ENCODE measurements at regions not wholly inside any gene's neighbourhood (a gene's known extent, or its start where the extent isn't known, plus 50 kb on each side); places are given as distances from the start of the nearest gene placed in this dataset.
A peak's percentile ranks its signal among the peaks of the same experiment; 100 is the strongest.
"Not testable (repeated sequence)": the region's sequence is repeated elsewhere in the genome, so short reads cannot be mapped to it uniquely, and the experiment has no call there.

GRCh38 chr21:25155020-25155419, 452.3 kb downstream of the MRPL39 start:
- not testable (repeated sequence) for DNase-seq (ENCODE audit: low read depth, low spot score)

DNA sequence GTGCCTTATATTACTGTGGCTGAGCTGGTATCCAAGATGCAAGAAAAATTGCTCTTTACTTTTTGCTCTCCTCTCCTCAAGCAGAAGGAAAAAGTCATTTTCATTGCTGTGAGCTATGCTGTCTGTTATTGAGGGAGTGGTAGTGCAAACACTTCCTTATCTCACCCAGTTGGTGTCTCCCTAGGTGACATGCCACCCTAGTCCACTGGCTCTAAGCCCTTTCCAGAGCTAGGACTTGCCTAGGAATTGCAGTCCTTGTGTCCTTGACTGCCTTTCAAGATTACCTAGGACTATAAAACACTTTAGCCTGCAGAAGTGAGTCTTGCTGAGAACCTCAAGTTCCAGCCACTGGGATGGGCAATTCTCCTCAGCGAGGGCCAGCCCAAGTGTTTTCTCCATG, 458.3 kb downstream of the MRPL39 start:
- no peak for DNase-seq (ENCODE audit: low read depth, low spot score)

DNA sequence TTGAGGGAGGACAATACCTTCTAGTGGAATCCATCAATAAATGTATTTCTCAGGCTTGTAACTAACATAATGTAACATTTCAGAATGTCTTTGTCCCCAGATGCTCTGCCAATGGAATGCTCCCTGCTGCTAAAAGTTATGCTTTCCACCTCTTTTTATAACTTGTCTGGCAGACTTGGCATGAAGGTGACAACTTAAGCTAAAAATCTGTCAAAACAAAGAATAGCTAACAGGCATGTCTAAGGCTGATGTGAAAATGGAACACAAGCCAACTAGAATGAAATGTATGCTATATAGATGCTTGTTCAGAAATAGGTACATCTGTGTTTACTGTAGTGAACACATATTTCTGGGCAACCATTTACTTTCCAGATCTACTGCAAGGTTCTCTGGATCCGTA, 467.9 kb downstream of the MRPL39 start:
- DNase-seq (ENCODE audit: low read depth, low spot score): peak; percentile 20

GRCh38 chr21:25133939-25134338, 473.3 kb downstream of the MRPL39 start:
- peak; percentile 57 for DNase-seq (ENCODE audit: low read depth, low spot score)

- no peak for DNase-seq (ENCODE audit: low read depth, low spot score)
Measured at GRCh38 chr21:25127811-25128210, 479.5 kb downstream of the MRPL39 start.

- DNase-seq (ENCODE audit: low read depth, low spot score): no peak
Measured at GRCh38 chr21:25127007-25127406, 480.3 kb downstream of the MRPL39 start.

DNA sequence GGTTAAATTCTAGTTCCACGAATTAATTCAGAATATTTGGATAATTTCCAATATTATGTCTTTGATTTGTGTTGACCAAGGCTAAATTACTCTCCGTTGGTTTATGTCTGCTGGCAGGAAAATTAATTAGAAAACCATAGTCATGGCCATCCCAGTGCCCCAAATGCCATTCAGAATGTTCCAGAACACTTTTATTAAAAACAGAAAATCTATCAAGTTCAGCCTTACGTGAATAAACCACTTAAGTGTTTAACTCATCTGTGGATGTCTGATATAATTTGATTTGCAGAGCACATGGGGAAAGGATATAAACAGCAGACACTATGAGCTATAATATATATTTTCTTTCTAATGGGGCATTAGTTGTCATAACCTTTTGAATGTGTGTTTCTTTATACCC, 480.7 kb downstream of the MRPL39 start:
- DNase-seq (ENCODE audit: low read depth, low spot score): no peak

DNA sequence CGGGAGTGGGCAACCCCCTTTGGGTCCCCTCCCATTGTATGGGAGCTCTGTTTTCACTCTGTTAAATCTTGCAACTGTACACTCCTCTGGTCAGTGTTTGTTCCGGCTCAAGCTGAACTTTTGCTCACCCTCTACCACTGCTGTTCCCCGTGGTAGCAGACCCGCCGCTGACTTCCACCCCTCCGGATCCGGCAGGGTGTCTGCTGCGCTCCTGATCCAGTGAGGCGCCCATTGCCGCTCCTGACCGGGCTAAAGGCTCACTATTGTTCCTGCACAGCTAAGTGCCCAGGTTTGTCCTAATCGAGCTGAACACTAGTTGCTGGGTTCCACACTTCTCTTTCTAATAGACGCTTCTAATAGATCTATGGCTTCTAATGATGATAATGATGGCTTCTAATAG, 488.6 kb downstream of the MRPL39 start:
- no peak for DNase-seq (ENCODE audit: low read depth, low spot score)

DNA sequence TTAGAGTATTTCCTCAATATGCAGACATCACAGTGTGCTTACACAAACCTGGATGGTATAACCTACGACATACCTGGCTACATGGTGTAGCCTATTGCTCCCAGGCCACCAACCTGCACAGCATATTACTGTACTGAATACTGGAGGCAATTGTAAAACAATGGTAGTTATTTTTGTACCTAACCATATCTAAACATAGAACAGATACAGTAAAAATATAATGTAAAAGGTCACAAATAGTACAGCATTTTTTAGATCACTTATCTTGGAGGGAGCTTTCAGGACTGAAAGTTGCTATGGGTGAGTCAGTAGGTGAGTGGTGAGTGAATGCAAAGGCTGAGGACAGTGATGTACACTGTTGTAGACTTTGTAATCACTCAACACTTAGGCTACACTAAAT, 492.3 kb downstream of the MRPL39 start:
- DNase-seq (ENCODE audit: low read depth, low spot score): no peak

- DNase-seq (ENCODE audit: low read depth, low spot score): peak; percentile 89
Measured at GRCh38 chr21:25107708-25108107, 499.6 kb downstream of the MRPL39 start.

DNA sequence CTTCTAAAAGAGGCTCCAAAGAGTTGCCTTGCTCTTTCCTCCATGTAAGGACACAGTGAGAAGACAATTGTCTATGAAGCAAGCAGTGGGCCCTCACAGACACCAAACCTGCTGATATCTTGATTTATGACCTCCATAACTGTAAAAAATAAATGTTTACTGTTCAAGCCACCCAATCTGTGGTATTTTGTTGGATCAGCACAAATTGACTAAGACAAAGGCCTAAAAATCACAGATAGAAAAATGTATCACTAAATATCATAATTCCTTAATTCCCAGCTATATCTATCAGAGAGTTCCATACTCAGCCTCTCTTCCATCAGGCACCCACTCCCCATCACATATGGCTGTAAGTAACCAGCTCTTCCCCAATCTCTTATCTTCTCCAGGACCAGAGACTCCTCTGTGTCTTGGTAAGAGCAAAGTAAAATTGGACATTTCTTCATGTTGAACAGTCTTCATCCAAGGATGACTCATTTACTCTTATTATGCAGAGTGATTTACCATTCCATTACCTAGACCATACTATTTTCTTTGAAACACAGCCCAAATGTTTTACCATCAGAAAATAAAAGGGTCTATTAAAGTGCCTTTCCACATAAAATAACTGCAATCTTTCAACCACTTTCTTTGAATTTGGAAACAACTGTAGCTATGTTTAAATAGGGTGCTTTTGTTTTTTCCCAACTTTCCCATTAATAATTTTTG, 503.6 kb downstream of the MRPL39 start:
- peak; percentile 71 for DNase-seq (ENCODE audit: low read depth, low spot score)

GRCh38 chr21:25097648-25098047, 509.6 kb downstream of the MRPL39 start:
- no peak for DNase-seq (ENCODE audit: low read depth, low spot score)

DNA sequence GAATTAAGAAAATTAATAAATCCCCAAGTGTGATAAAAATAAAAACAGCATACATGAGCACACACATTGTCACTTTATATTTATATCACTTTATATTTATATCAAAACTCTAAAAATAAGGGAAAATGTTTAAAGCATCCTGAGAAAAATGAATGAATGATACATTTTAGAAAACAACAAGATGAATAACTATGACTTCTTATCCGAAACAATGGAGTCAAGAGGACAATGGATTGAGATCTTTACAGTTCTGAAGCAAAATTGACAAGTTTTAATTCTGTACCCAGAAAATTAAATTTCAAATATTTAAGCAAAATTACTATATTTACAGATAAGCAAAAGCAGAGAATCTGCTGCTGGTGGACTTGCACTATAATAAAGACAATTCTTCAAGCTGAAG, 512.6 kb downstream of the MRPL39 start:
- DNase-seq (ENCODE audit: low read depth, low spot score): no peak

DNA sequence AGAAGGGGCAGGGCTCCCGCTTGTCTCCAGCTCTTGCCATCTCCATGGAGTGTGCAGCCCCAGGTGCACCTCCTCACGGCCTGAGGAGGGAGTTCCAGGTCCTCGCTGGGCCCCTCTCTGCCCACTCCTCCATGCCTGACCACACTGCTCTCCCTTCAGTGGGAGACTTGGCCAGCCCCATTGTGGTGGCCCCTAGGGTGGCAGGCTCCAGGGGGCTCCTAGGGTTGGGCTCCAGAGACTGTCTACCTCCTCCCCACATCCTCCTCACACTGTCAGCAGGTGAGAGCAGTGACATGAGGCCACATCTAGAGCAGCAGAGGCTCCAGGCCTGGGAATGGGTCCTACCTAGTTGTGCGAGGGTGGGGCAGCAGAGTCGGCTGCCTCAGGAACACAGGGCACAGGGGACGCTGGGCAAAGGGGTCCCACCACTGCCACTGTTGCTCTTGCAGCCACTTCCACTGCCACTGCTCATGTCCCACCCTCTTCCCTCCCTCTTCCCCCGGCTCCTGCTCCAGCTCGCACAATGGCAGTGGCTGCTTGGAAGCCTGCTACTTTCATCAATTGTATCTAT, 514.8 kb downstream of the MRPL39 start:
- DNase-seq (ENCODE audit: low read depth, low spot score): no peak

GRCh38 chr21:25081096-25081495, 526.2 kb downstream of the MRPL39 start:
- peak; percentile 31 for DNase-seq (ENCODE audit: low read depth, low spot score)

- DNase-seq (ENCODE audit: low read depth, low spot score): peak; percentile 7
Measured at GRCh38 chr21:25080661-25081060, 526.6 kb downstream of the MRPL39 start.

DNA sequence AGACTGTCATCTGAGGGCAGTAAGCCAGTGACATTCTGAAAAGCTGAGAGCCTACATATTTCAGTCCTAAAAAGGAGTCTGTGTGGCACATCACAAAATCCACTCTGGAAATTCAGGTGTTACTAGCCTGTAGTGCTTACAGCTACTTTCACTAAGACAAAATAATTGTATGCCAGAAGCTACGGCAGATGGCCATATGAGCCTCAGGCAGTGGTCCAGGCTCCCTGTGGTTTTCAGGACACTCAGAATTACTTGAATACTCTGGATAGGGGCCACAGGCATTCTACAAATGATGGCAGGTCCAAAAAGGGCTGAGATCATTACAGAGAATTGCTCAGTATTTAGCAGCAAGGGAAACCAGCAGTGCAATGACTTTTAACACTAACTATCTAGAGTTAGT, 527.1 kb downstream of the MRPL39 start:
- peak; percentile 73 for DNase-seq (ENCODE audit: low read depth, low spot score)

DNA sequence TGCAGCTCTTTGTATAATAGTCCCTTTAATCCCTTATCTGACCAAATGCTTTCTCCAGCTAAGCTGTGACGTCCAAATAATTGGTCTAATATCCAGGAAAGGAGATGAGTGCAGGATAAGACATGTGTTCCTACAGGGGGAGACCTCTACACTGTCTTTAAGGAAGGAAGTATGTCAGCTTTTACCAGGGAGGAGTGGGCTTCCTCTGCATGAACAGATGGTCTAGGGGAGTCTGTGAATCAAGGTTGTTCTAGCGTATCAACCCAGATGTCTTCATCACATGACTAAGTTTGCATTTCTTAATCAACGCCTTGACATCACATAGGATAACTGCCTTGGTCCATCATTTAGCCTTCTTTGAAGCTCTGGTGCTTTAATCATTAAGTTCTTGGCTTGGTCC, 528.2 kb downstream of the MRPL39 start:
- DNase-seq (ENCODE audit: low read depth, low spot score): no peak

DNA sequence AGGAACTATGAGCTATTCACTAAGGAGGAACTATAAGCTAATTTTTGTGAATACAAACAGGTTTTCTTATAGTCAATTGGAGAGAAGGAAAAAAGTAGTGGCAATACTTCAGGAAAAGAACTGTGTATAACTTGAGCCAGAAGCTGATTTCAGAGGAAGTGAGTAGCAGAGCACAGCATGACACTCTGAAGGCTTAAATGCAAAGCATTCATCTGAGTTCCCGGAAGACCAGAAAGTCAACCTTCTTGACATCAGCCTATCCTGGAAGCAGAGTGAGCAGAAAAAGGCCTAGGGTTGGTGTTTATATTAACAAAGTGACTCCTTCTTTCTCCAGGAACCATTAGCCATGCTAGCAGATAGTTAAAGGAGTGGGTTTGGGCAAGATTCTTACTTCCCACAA, 545.2 kb downstream of the MRPL39 start:
- DNase-seq (ENCODE audit: low read depth, low spot score): peak; percentile 5

GRCh38 chr21:25054689-25055088, 552.6 kb downstream of the MRPL39 start:
- no peak for DNase-seq (ENCODE audit: low read depth, low spot score)

- peak; percentile 50 for DNase-seq (ENCODE audit: low read depth, low spot score)
Measured at GRCh38 chr21:25039461-25040380, 567.6 kb downstream of the MRPL39 start.

DNA sequence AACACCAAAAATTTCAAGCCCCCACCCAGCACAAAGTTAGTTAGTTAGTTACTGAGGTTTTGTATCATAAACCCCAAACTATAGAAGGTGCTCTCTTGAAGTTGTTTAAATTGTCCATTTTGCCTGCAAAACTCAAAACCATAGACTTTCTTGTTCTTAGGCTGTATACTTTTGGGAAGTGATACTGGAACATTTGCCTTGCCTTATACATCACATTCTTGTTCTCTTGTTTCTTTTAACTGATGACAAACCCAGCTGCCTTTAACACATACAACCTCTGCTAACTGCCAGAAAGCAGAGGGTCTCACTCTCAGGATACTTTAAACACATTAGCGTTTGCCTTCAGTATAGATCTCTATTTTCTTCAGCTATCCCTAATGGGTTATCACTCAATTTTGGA, 570.5 kb downstream of the MRPL39 start:
- DNase-seq (ENCODE audit: low read depth, low spot score): no peak

DNA sequence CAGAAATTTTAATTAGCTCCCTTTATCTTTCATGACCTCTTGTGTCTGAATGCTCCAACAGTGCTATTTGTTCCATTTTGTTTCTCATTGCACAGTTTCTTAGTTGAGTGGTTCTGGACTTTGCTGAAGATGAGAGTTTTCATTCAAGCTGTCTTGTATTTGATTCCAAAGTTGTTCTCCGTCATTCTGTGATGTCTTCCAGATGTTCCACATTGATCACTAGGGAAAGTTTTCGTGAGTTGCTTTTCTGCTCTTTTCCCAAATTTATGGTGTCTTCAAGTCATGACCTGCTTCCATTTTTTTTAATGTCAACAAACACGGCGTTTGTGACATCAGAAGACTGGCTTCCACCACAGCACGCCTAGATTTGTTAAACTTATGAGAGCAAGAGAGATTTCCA, 575.5 kb downstream of the MRPL39 start:
- no peak for DNase-seq (ENCODE audit: low read depth, low spot score)
